Activated naive CD8-positive, alpha-beta T cell (primary cell): ENCODE measurements at regions not wholly inside any gene's neighbourhood (a gene's known extent, or its start where the extent isn't known, plus 50 kb on each side); places are given as distances from the start of the nearest gene placed in this dataset.

Source experiments
- H3K27ac Mint-ChIP-seq: one replicate; pipeline ENCODE4 v1.8.0; 2021; ENCODE audit warnings: mixed read lengths
- H3K27me3 Mint-ChIP-seq: one replicate; pipeline ENCODE4 v1.8.0; 2021; ENCODE audit warnings: mixed read lengths
- H3K36me3 Mint-ChIP-seq: one replicate; pipeline ENCODE4 v1.8.0; 2021; ENCODE audit warnings: mixed read lengths
- H3K4me1 Mint-ChIP-seq: one replicate; pipeline ENCODE4 v1.8.0; 2021; ENCODE audit warnings: low read depth, mixed read lengths
- H3K4me3 Mint-ChIP-seq: one replicate; pipeline ENCODE4 v1.8.0; 2021; ENCODE audit warnings: mild to moderate bottlenecking, mixed read lengths
- H3K9me3 Mint-ChIP-seq: one replicate; pipeline ENCODE4 v1.8.0; 2021; ENCODE audit warnings: low read depth, mixed read lengths

DNA sequence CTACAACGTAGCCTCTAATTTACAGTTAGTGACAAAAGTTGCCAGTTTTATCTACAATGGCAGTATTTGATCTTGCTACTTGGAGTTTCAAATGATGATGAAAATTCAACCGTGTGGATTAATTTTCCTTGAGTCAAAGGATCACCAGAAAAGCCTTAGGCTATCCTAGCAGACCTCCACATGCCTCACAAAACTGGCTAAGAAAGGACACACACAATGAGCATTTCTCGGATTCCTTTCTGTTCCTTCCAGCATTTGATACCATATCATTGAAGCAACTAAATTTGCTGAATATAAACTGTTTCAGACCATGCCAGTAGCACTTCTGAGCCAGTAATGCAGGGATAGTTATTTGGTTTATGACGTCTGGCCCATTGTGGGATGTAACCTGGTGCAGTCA lies 587.4 kb upstream of the MDFIC2 start:
- no peak overlapping the region for H3K4me3 Mint-ChIP-seq
- peaks cover 5% of the 10 kb centered on the region for H3K36me3 Mint-ChIP-seq
- H3K27ac Mint-ChIP-seq, result no peak overlapping the region
- H3K27me3 Mint-ChIP-seq, result peaks cover 8% of the 10 kb centered on the region
- H3K4me1 Mint-ChIP-seq, result no peaks in the 10 kb centered on the region
- no peaks in the 10 kb centered on the region for H3K9me3 Mint-ChIP-seq

GRCh38 chr3:70890020-70890394 lies 577.6 kb upstream of the MDFIC2 start:
- no peak overlapping the region for H3K27ac Mint-ChIP-seq
- no peaks in the 10 kb centered on the region for H3K27me3 Mint-ChIP-seq
- H3K4me3 Mint-ChIP-seq, result no peak overlapping the region
- no peaks in the 10 kb centered on the region for H3K9me3 Mint-ChIP-seq
- no peaks in the 10 kb centered on the region for H3K4me1 Mint-ChIP-seq
- no peaks in the 10 kb centered on the region for H3K36me3 Mint-ChIP-seq

GRCh38 chr3:70889162-70890019 lies 577.0 kb upstream of the MDFIC2 start:
- Mint-ChIP-seq H3K4me3 (no peak overlapping the region), H3K36me3 (no peaks in the 10 kb centered on the region), H3K27me3 (no peaks in the 10 kb centered on the region), H3K4me1 (no peaks in the 10 kb centered on the region), H3K9me3 (no peaks in the 10 kb centered on the region), H3K27ac (no peak overlapping the region)

- no peaks in the 10 kb centered on the region for H3K9me3 Mint-ChIP-seq
- H3K36me3 Mint-ChIP-seq, result no peaks in the 10 kb centered on the region
- H3K4me1 Mint-ChIP-seq, result no peaks in the 10 kb centered on the region
- H3K4me3 Mint-ChIP-seq, result no peak overlapping the region
- H3K27ac Mint-ChIP-seq, result no peak overlapping the region
- H3K27me3 Mint-ChIP-seq, result no peaks in the 10 kb centered on the region
Observed at GRCh38 chr3:70885636-70886035, 573.2 kb upstream of the MDFIC2 start.

- Mint-ChIP-seq H3K27me3 (no peaks in the 10 kb centered on the region), H3K4me3 (no peak overlapping the region), H3K36me3 (peaks cover 5% of the 10 kb centered on the region), H3K9me3 (peaks cover 7% of the 10 kb centered on the region), H3K27ac (no peak overlapping the region), H3K4me1 (no peaks in the 10 kb centered on the region)
Observed at GRCh38 chr3:70882104-70882503, 569.7 kb upstream of the MDFIC2 start.

- H3K4me1 Mint-ChIP-seq, result no peaks in the 10 kb centered on the region
- no peak overlapping the region for H3K27ac Mint-ChIP-seq
- no peaks in the 10 kb centered on the region for H3K27me3 Mint-ChIP-seq
- H3K4me3 Mint-ChIP-seq, result no peak overlapping the region
- peaks cover 5% of the 10 kb centered on the region for H3K36me3 Mint-ChIP-seq
- H3K9me3 Mint-ChIP-seq, result peaks cover 7% of the 10 kb centered on the region
Observed at GRCh38 chr3:70880421-70880820, 568.0 kb upstream of the MDFIC2 start.

DNA sequence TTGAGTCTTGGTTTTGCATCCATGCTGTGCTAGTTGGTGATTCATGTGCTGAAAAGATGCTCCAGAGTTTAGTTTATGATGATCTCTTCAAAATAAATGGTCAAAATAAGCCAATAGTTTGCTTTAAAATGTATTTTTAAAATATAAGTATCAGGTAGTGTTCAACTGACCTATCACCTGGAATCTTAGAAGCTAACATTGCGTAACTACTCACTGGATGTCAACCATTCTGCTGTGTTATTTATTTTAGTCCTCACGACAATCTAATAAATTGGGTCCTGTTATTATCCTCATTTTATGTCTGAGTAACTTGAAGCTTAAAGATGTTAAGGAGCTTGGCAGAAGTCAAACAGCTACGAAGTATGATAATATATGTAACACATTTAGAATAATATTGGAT lies 563.7 kb upstream of the MDFIC2 start:
- Mint-ChIP-seq H3K36me3 (peaks cover 10% of the 10 kb centered on the region), H3K4me1 (no peaks in the 10 kb centered on the region), H3K4me3 (no peak overlapping the region), H3K27me3 (peaks cover 8% of the 10 kb centered on the region), H3K27ac (no peak overlapping the region), H3K9me3 (peaks cover 16% of the 10 kb centered on the region)

- H3K36me3 Mint-ChIP-seq, result peaks cover 19% of the 10 kb centered on the region
- no peaks in the 10 kb centered on the region for H3K4me1 Mint-ChIP-seq
- peaks cover 25% of the 10 kb centered on the region for H3K9me3 Mint-ChIP-seq
- no peak overlapping the region for H3K27ac Mint-ChIP-seq
- H3K27me3 Mint-ChIP-seq, result peaks cover 8% of the 10 kb centered on the region
- H3K4me3 Mint-ChIP-seq, result no peak overlapping the region
Observed at GRCh38 chr3:70874196-70874595, 561.8 kb upstream of the MDFIC2 start.

DNA sequence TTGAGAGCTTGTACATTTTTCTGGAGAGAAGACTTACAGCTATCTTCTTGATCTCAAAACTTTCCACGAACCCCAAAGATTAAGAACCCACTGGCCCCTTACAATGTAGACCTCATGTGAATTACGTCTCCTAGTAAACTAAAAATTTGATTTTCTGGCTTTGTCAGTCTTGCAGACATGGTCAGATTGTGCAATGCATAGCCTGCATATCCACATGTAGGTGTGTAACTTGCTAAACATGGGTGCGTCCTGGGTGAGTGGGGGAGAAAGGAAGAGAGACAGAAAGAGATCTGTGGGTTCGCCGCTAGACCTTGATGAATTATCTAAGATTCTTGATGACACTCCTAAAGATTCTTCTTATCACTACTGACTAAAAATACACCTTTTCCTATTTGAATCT lies 561.2 kb upstream of the MDFIC2 start:
- no peaks in the 10 kb centered on the region for H3K4me1 Mint-ChIP-seq
- H3K4me3 Mint-ChIP-seq, result no peak overlapping the region
- peaks cover 17% of the 10 kb centered on the region for H3K36me3 Mint-ChIP-seq
- peaks cover 8% of the 10 kb centered on the region for H3K27me3 Mint-ChIP-seq
- H3K27ac Mint-ChIP-seq, result no peak overlapping the region
- H3K9me3 Mint-ChIP-seq, result peaks cover 25% of the 10 kb centered on the region

- no peak overlapping the region for H3K4me3 Mint-ChIP-seq
- no peak overlapping the region for H3K27ac Mint-ChIP-seq
- H3K4me1 Mint-ChIP-seq, result no peaks in the 10 kb centered on the region
- peaks cover 18% of the 10 kb centered on the region for H3K9me3 Mint-ChIP-seq
- peaks cover 8% of the 10 kb centered on the region for H3K27me3 Mint-ChIP-seq
- H3K36me3 Mint-ChIP-seq, result peaks cover 14% of the 10 kb centered on the region
Observed at GRCh38 chr3:70871909-70872656, 559.6 kb upstream of the MDFIC2 start.

GRCh38 chr3:70870576-70870975 lies 558.1 kb upstream of the MDFIC2 start:
- H3K4me1 Mint-ChIP-seq, result no peaks in the 10 kb centered on the region
- H3K9me3 Mint-ChIP-seq, result peaks cover 18% of the 10 kb centered on the region
- no peak overlapping the region for H3K4me3 Mint-ChIP-seq
- H3K27ac Mint-ChIP-seq, result no peak overlapping the region
- H3K36me3 Mint-ChIP-seq, result peaks cover 14% of the 10 kb centered on the region
- H3K27me3 Mint-ChIP-seq, result peaks cover 8% of the 10 kb centered on the region

DNA sequence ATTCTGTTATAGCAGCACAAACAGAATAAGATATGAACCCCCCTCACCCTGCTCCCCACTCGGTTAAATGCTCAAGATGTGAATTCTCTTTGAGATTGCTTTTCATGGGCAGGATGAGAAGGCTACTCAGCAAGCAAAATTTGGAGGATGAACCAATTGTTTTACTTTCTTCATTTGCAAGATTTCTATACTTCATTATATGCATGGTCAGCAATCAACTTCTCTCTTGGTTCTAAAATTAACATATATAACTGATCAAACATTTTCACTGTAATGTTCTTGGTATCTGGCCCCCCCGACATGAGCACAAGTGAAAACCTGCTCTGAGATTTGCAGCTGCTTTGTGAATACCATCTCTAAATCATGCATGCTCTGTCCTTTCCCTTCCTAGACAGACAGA lies 556.1 kb upstream of the MDFIC2 start:
- no peak overlapping the region for H3K27ac Mint-ChIP-seq
- peaks cover 17% of the 10 kb centered on the region for H3K36me3 Mint-ChIP-seq
- peaks cover 7% of the 10 kb centered on the region for H3K27me3 Mint-ChIP-seq
- H3K4me1 Mint-ChIP-seq, result no peaks in the 10 kb centered on the region
- peaks cover 23% of the 10 kb centered on the region for H3K9me3 Mint-ChIP-seq
- no peak overlapping the region for H3K4me3 Mint-ChIP-seq

- Mint-ChIP-seq H3K4me1 (no peaks in the 10 kb centered on the region), H3K9me3 (peaks cover 6% of the 10 kb centered on the region), H3K4me3 (no peak overlapping the region), H3K36me3 (peaks cover 3% of the 10 kb centered on the region), H3K27ac (no peak overlapping the region), H3K27me3 (peaks cover 4% of the 10 kb centered on the region)
Observed at GRCh38 chr3:70863049-70863448, 550.6 kb upstream of the MDFIC2 start.

DNA sequence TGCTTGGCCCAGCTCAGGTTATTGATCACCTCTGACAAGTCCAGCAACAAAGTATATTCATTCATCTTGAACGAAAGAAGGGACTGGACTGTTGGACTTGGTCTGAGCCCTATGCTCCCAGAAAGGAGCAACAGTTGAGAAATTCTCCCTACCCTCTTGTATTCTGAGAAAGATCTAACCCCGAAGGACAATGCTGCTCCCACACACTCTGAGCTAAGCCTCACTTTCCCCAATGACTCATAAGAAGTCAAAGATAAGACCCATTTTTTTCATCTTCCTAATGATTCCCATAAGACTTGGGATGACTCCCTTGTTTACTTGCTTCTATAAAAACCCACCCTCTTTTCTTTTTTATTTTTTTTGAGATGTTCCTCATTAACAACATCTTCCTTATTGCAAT lies 549.4 kb upstream of the MDFIC2 start:
- H3K27me3 Mint-ChIP-seq, result peaks cover 4% of the 10 kb centered on the region
- H3K4me3 Mint-ChIP-seq, result no peak overlapping the region
- peaks cover 3% of the 10 kb centered on the region for H3K36me3 Mint-ChIP-seq
- H3K27ac Mint-ChIP-seq, result no peak overlapping the region
- peaks cover 4% of the 10 kb centered on the region for H3K4me1 Mint-ChIP-seq
- peaks cover 6% of the 10 kb centered on the region for H3K9me3 Mint-ChIP-seq

DNA sequence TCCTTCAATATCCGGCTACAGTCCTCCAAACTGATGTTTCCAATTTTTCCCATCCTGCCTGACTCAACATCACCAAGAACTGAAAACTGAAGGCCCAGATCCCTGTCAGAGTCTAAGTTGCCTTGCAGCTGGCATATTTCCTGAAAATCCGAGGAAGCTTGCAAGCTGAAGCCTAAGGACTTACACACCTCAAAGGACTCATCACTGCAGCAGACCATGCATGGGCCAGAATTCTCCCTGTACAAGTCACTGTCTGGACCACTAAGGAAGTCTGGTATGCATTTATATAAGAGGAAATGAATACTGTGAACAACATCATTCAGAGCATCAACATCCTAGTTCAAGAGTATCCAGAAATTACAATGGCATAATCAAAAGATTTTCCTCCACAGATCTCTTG lies 548.8 kb upstream of the MDFIC2 start:
- Mint-ChIP-seq H3K4me1 (peaks cover 9% of the 10 kb centered on the region), H3K9me3 (peaks cover 6% of the 10 kb centered on the region), H3K4me3 (no peak overlapping the region), H3K27me3 (peaks cover 4% of the 10 kb centered on the region), H3K27ac (no peak overlapping the region), H3K36me3 (peaks cover 3% of the 10 kb centered on the region)
